ENCODE measurements at regions not wholly inside any gene's neighbourhood (a gene's known extent, or its start where the extent isn't known, plus 50 kb on each side); places are given as distances from the start of the nearest gene placed in this dataset.
"Not testable (repeated sequence)": the region's sequence is repeated elsewhere in the genome, so short reads cannot be mapped to it uniquely, and the experiment has no call there.

DNA sequence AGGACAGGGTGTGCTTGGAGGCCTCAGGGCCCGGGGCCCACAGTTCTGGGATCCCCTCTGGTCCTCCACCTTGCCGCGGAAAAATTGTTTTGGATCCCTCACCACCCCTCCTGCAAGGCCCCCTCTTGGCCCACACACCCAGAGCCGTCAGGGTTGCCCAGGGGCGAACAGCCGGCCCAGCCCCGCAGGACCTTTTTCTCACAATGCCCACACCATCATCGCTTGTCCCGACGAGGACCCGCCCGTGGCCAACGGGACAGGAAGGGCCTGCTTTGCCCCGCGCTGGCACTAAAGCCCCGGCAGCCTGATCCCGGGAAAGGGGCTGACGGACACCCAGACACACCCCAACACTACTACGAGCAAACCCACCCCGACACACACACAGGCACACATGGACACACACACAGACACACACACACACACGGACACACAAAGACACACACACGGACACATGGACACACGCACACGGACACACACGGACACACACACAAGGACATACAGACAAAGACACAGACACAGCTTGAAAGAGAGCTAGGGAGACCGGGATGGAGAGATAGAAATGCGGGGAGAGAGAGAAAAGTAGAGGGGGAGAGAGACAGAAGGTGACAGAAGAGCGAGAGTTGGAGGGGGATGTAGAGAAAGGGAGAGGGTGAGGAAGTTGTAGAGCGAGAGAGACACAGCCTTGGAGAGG is 1493.5 kb upstream of the DEFB115 start:
- no peak for DNase-seq

DNA sequence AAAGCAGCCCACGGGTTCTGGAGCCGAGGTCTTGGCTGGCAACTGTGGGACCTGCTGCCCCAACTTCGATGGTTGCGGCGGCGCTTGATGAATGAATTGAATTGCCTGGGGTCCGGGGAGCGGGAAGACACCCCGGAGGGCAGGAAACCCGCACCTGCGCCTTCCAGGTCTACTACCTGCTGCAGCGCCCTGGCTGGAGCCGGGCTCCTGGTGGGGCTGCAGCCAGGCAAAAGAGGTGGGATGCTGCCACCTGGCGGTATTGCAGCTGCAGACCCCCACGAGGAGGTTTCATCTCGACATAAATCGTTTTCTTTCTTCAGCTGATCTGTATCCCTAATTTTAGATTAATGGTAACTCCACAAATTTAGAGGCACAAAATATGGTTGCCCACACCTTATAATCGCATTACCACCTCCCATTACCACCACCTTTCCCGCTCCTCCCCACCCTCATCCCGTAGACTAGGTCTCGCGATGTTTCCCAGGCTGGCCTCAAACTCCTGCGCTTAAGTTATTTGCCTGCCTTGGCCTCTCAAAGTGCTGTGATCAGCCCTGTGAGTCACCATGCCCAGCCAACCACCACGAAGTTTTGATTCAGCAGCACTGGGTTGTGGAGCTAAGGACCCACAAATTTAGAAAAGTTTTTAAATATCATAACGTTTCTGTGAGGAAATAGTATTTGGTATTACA is 1492.4 kb upstream of the DEFB115 start:
- not testable (repeated sequence) for DNase-seq

DNA sequence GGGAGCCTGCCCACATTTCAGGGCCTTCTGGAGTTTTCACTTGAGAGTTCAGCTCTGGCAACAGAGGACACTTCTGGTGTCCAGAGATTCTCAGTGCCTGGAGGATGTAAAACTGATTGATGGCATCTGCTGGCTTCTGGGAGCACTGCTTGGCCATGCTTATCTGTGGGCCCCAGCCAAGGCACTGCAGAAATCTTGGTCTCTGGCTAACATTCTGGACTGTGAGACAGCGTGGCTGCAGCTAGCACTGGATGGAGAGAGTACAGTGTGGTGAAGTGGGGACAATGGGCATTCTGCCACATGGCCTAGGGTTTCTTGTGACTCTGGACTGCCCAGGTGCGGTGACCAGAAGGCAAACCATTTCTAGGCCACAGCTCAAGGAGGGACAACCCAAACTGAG is 1479.4 kb upstream of the DEFB115 start:
- DNase-seq, result not testable (repeated sequence)

DNA sequence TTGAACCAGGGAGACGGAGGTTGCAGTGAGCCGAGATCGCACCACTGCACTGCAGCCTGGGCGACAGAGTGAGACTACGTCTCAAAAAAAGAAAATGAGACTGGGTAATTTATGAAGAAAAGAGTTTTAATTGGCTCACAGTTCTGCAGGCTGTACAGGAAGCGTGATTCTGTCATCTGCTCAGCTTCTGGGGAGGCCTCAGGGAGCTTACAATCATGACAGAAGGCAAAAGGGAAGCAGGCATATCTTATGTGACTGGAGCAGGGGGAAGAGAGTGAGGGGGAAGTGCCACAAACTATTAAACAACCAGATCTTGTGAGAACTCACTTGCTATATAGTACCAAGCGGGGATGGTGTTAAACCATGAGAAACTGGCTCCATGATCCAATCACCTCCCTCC is 1476.2 kb upstream of the DEFB115 start:
- not testable (repeated sequence) for DNase-seq

DNA sequence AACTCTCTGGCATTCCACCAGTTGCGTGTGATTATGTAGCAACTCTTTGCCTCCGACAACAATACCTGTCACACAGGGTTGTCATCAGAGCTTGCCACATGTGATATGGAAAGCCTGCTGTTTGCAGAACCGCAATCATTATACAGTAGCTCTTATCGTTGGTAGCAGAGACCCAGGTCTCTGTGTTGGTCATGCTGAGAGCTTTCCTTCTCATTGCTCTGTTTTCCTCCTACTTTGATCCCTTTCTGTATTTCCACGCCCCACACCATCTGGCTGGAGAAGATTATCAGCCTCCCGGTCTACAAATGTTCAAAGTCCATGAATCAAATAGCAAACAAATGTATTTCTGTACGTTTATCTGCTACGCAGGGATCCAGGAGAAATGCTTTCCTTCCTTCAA is 1475.6 kb upstream of the DEFB115 start:
- not testable (repeated sequence) for DNase-seq

DNA sequence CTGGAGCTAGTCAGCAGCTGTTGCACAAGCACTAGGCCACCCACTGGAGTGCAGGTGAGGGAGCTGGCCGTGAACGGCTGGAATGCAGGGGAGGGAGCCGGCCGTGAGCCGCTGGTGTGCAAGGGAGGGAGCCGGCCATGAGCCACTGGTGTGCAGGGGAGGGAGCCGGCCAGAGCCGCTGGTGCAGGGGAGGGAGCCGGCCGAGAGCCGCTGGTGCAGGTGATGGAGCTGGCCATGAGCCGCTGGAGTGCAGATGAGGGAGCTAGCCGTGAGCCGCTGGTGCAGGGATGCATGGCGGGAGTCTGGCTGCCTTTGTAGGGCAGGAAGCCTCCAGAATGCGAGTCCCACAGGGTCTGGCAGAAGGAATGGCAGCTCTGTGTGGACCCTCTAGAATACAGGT is 1470.0 kb upstream of the DEFB115 start:
- DNase-seq, result not testable (repeated sequence)

DNA sequence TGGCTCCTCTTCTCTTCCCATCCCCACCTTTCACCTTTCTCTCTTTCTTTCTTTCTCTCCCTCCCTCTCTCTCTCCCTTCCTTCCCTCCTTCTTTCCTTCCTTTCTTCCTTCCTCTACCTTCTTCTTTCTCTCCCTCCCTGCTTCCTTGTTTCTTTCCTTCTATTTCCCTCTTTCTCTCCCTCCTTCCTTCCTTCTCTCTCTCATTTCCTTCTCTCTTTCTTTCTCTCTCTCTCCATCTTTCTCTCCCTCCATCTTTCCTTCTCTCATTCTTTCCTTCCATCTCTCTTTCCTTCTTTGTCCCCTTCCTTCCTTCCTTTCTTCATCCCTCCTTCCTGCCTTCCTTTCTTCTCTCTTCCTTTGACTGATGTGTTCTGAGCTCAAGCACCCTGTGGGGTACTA is 1467.0 kb upstream of the DEFB115 start:
- no peak for DNase-seq

DNA sequence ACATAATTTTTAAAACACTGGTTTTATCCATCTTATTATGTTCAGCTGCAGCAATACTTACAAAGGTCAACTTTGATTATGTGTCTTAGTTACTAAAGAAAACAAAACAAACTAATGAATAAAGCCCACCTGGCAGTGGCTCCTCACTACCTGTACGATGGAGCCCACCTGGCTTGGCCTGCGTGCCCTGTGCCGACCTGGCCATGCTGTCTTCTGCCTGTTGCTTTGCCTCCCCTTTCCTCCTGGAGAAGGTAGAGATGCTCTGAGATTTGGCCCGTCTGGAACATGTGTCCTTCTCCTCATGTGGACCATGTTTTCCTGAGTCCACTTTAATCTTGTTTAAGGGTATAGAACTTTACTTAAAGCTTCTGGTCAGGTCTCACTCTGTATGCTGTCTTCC is 1426.0 kb upstream of the DEFB115 start:
- DNase-seq, result not testable (repeated sequence)

DNA sequence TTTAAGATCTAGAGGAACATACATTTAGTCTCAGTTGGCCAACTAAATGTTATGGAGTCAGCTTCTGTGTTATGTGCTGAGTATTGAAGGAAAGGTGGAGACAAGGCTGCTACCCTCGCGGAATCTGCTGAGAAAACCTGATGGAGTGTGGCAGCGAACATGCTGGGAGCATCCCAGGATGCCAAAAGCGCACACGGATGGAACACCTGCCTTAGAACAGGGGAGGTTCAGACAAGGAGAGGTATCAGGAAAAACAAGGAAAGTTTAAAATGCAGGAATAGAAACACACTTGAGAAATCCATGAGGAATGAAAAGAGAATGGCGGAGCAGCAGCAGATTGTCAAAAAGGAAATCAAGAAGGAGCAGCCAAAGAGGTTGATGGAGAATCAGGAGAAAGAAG is 1389.5 kb upstream of the DEFB115 start:
- DNase-seq, result not testable (repeated sequence)

DNA sequence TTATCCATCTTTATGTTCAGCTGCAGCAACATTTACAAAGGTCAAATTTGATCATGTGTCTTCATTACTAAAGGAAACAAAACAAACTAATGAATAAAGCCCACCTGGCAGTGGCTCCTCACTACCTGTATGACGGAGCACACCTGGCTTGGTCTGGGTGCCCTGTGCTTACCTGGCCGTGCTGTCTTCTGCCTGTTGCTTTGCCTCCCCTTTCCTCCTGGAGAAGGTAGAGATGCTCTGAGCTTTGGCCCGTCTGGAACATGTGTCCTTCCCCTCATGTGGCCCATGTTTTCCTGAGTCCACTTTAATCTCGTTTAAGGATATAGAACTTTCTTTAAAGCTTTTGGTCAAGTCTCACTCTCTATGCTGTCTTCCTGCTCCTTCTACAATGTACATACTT is 1388.8 kb upstream of the DEFB115 start:
- not testable (repeated sequence) for DNase-seq

DNA sequence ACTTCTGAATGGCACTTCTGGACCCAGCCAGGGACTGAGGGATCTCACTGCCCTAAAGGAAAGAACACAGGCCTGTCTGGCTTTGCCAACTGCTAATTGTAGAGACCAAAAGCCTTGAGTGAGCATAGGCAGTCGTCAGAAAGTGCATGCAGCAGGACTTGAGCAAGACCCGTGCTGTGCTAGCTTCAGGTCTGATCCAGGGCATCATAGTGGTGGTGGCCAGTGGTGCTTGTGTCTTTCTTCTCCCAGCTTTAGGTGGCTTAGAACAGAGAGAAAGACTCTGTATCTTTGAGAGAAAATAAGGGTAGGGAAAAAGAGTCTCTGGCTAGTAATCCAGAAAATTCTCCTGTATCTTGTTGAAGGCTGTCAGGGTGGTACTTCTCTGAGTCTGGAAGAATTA is 1385.6 kb upstream of the DEFB115 start:
- not testable (repeated sequence) for DNase-seq

DNA sequence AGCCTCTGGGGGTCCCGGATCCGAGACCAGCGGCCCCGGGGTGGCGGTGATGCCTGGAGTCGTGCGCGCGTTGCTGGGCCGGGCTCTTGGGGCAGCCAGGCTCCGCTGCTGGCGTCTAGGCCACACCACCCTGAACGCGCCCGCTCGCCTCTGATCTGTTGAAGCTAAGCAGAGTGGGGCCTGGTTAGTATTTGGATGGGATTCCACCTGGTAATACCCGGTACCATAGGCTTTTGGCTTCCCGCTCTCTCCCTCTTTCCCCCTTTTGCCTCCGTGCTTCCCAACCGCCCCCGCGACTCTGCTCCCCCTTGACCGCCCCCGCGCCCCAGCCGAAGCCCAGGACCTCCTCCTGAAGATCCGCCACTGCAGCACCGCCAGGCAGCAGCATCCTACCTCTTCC is 1383.5 kb upstream of the DEFB115 start:
- DNase-seq, result no peak

DNA sequence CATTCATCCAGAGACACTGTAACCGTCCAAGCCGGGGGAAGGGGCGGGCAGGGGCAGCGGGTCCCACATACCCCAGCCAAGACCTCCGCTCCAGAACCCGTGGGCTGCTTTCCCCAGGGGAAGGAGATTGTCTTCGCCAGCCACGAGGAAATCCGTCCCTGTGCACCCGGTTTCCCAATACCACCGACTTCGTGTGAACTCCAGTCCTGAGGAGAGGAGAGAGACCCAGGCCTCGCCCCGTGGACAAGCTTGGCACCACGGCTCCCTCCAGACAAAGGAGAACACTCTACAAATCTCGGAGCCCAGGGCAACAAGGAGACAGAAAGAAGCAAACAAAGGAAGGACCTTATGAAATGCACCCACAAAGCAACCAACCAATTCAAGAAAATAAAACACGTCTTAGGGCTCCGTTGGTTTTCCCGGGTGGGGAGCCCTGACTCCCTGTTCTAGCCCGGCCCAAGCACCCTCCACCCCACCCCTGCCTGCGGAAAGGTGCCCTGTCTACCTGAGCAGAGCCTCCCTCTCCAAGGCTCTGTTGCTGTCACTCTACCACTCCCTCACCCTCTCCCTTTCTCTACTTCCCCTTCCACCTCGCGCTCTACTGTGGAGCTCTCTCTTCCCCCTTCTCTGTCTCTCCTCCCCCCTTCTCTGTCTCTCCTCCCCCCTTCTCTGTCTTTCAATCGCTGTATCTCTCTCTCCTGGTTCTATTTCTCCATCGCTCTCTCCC is 1382.8 kb upstream of the DEFB115 start:
- DNase-seq, result no peak

DNA sequence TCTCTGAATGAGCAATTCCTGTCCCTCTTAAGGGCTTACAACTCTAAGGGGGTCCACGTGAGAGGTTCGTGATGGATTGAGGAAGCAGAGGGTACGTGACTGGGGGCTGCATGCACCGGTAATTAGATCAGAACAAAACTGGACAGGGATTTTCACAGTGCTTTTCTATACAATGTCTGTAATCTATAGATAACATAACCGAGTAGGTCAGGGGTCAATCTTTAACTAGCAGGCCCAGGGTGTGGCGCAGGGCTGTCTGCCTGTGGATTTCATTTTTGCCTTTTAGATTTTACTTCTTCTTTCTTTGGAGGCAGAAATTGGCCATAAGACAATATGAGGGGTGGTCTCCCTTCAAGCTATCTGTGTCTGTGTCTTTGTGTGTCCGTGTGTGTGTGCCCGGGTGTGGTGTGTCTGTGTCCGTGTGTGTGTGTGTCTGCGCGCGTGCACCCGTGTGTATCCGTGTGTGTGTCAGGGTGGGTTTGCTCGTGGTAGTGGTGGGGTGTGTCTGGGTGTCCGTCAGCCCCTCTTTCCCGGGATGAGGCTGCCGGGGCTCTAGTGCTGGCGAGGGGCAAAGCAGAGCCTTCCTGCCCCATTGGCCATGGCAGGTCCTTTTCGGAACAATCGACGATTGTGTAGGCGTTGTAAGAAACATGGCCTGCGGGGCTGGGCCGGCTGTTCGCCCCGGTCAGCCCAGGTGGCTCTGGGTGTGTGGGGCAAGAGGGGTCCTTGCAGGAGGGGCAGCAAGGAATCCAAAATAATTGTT is 1382.0 kb upstream of the DEFB115 start:
- not testable (repeated sequence) for DNase-seq

DNA sequence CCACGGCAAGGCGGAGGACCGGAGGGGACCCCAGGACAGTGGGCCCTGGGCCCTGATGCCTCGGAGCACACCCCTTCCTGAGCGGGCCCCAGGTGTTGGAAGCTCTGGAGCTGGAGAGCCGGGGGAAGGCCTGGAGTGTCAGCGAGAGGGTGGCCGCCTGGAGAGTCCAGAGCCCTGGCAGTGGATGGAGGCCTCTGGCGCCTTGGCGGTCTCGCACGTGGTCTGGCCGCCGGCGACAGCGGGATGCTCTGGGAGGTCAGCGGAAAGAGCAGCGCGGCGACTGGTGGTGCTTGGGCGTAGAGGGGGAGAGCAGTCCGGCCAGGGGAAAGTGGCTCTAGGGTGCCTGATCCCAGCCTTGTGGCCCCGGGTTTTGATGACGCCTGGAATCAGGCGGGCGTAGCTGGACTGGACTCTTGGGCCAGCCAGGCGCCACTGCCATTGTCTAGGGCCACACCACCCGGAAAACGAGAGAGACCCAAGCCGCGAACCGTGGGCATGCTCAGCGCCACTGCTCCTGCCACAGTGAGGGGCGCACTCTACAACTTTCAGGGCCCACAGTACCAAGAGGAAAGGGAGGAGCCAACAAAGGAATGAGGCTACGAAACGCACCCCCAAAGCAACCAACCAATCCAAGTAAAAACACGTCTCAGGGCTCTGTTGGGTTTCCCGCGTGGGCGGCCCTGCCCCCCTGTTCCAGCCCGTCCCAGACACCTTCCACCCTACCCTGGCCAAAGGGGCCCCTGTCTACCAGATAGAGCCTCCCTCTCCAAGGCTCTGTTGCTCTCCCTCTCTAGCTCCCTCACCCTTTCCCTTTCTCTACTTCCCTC is 1381.2 kb upstream of the DEFB115 start:
- DNase-seq, result not testable (repeated sequence)

DNA sequence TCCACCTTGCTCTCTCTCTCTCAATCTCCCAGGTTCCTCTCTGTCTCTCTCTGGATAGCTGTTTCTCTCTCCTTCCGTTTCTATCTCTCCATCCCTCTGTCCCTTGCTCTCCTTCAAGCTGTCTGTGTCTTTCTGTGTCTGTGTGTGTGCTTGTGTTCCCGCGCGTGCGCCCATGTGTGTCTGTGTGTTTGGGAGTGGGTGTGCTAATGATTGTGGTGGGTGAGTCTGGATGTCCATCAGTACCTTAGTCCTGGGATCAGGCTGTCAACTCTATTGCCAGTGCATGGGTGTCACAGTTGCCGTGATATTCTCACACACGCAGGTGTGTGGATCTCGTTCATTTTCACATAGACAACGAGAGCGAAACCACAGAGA is 1380.6 kb upstream of the DEFB115 start:
- no peak for DNase-seq

DNA sequence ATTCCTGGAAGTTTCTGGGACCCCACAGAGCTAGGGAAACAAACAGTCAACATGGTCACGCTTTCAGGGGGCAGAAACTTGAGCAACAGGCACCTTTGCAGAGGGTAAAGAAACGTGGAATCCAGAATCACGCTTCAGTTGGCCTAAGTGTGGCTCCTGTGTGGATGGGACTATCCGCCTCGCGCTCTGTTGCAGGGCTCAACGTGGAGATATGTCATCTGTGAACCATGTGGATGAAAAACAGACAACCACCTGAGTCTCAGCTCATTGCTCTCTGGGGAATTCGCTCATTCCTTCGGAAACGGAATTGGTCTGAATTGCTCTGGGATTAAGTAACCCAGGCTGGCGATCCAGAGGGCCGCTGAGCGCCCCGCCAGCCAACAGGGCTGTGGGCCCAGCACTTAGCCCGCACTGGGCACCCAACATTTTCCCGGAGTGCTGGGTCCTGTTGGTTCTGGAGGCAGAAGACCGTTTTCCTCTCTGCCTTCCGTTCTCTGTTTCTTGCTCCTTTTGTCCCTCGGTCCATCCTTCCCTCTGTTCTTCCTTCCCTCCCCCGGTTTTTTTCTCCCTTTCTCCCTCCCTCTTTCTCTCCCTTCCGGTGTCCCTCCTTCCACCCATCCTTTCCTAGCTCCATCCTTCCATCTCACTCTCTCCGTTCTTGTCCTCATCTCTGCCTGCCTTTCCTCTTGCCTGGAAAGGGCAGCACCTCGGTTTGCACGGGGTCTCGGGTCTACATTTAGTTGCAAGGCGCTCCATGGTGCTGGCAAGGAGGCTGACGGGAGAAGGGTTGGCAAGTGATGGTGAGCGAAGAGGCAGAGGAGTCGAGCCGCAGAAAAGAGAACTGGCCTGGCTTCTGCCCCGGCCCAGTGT is 1379.8 kb upstream of the DEFB115 start:
- not testable (repeated sequence) for DNase-seq

DNA sequence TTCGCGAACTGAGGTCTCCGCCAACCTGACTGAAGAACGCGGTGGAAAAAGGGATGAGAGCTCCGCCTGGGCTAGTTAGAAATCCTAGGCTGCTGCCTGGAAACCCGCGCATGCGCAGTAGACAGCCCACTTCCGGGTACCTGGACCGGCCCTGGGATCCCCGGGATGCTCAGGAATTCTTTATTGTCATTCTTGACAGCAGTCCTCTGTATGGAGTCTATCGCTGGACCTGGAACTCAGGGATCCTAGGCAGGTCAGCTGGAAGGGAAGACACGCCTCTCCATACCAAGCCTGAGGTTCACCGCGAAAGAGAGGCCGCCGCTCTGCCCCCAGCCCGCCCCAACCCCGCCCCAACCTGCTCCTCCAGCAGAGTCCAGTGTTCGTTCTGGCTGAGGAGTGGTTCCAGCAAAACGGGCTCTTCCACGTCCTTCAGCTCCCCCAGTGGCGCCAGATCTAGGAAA is 1379.2 kb upstream of the DEFB115 start:
- DNase-seq, result no peak

DNA sequence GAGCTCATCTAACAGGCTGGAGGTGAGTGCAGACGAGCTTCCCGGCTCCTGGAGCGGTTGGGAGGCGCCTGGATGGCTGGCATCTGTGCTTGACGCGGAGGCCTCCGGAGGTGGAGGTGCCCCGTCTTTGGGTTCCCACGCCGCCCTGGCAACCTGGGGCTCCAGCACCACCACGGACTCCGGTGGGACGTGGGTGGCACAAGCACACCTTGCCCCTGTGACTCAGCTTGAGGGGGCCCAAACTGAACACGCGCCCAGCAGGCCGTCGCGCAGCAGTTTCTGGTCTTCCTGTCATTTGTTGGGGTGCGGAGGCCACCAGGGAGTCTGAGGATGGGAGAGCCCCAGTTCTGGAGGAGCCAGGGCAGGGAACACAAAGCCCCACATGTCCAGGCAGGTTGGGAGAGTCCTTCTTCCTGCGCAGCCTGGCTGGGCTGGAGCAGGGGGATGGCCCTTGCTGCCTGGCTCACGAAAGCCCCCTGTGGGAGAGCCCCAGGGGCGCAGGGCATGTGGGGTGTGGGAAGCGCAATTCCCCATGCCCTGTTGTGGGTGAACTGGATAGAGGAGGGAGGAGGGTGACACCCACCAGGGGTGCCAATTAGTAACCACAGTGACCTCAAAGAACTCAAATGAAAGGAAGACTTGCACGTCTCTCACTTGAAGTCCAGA is 1378.6 kb upstream of the DEFB115 start:
- DNase-seq, result no peak

DNA sequence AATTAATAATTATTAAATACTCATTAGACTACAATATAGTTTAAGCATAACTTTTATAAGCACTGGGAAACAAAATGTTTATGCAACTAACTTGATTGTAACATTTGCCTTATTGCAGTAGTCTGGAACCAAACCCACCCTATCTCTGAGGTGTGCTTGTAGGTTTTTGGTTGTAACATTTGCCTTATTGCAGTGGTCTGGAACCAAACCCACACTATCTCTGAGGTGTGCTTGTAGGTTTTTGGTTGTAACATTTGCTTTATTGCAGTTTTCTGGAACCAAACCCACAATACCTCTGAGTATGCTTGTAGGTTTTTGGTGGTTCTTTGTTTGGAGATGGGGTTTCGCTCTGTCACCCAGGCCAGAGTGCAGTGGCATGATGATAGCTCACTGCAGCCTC is 1376.4 kb upstream of the DEFB115 start:
- DNase-seq, result not testable (repeated sequence)

All from DMS79 (cell line).